Thyroid gland (tissue), 4 donors: ENCODE measurements at regions not wholly inside any gene's neighbourhood (a gene's known extent, or its start where the extent isn't known, plus 50 kb on each side); places are given as distances from the start of the nearest gene placed in this dataset.

ENCODE experiments used
- DNase-seq, 2 donors: peaks; one replicate each; pipeline ENCODE4 v3.0.0-alpha.2; 2019
- H3K27ac ChIP-seq, 3 donors: fragments of 200-600 bp; sonication (generic); 1 replicate in 2 of 3; 2 replicates in 1 of 3; pipeline ENCODE4 v1.5.1; 2016 to 2019; ENCODE audit warnings: mild to moderate bottlenecking in 1 of 3, moderate library complexity in 1 of 3
- H3K27me3 ChIP-seq: fragments of 200-600 bp; sonication (generic); one replicate; pipeline ENCODE4 v1.5.1; 2019
- H3K36me3 ChIP-seq, 2 donors: fragments of 200-600 bp; sonication (generic); one replicate each; pipeline ENCODE4 v1.5.1; 2016 to 2019
- H3K4me1 ChIP-seq, 2 donors: fragments of 200-600 bp; sonication (generic); one replicate each; pipeline ENCODE4 v1.5.1; 2017 to 2019
- H3K4me3 ChIP-seq, 3 donors: fragments of 200-600 bp; sonication (generic); replicated peaks in 1 of 3; 1 replicate in 2 of 3; 2 replicates in 1 of 3; pipeline ENCODE4 v1.5.1; 2016; ENCODE audit warnings: mild to moderate bottlenecking in 1 of 3
- H3K9me3 ChIP-seq: fragments of 200-600 bp; sonication (generic); one replicate; pipeline ENCODE4 v1.5.1; 2017
- CTCF ChIP-seq, 6 experiments: fragments of 200-600 bp in 3 of 6; fragments of 450-650 bp in 3 of 6; sonication (generic) in 3 of 6; IDR thresholded peaks; one replicate each; pipeline ENCODE4 v1.5.1; 2016 to 2019; ENCODE audit warnings: antibody characterized with exemption in 6 of 6, mild to moderate bottlenecking in 2 of 6, inconsistent platforms in 1 of 6, moderate library complexity in 1 of 6
- POLR2A ChIP-seq, 2 donors: fragments of 450-650 bp; IDR thresholded peaks; one replicate each; pipeline ENCODE4 v1.6.1; 2017; ENCODE audit warnings: antibody characterized with exemption in 2 of 2, mild to moderate bottlenecking in 2 of 2, moderate library complexity in 1 of 2
- WGBS, 2 donors: methylation state at CpG; one replicate each; pipeline ENCODE4 v1.1.5; 2017; 5-methylcytosine and 5-hydroxymethylcytosine counted together
- intact Hi-C: fragments of 100-400 bp; cut with DNase I; formaldehyde crosslinking; loops from one replicate; pipeline ENCODE4 v1.15.1; 2023

GRCh38 chr17:72031219-72031884 lies 89.5 kb upstream of the SOX9 start:
- H3K4me1 ChIP-seq = peaks cover 5 to 9% of the 10 kb centered on the region in 2 donors
- H3K36me3 ChIP-seq = no peaks in the 10 kb centered on the region
- TF ChIP-seq CTCF (IDR thresholded peaks at IDR 0.05) (no peak), POLR2A (IDR thresholded peaks at IDR 0.05) (no peak)
- H3K27ac ChIP-seq = no peak overlapping the region
- H3K4me3 ChIP-seq = no peak overlapping the region
- intact Hi-C loops = loop anchor here (10.0 kb wide), 1 partner anchor 53 kb away; no protein-coding TSS in a partner anchor
- no peak for DNase-seq
- 84 to 89% methylated on average over 8 of the region's 8 CpGs for WGBS, 2 donors
- H3K9me3 ChIP-seq = no peaks in the 10 kb centered on the region
- H3K27me3 ChIP-seq = no peaks in the 10 kb centered on the region

GRCh38 chr17:72033334-72033733 lies 87.5 kb upstream of the SOX9 start:
- 70 to 88% methylated on average over 4 of the region's 4 CpGs for WGBS, 2 donors
- DNase-seq = no peak
- intact Hi-C loops = loop anchor here (10.0 kb wide), 1 partner anchor 51 kb away; no protein-coding TSS in a partner anchor
- Histone ChIP-seq H3K27ac (no peak overlapping the region), H3K36me3 (no peaks in the 10 kb centered on the region), H3K4me3 (no peak overlapping the region), H3K9me3 (no peaks in the 10 kb centered on the region), H3K4me1 (peaks cover 5 to 9% of the 10 kb centered on the region in 2 donors), H3K27me3 (no peaks in the 10 kb centered on the region)
- no peak for TF ChIP-seq CTCF (IDR thresholded peaks at IDR 0.05)
- TF ChIP-seq POLR2A (IDR thresholded peaks at IDR 0.05) = no peak

- H3K4me3 ChIP-seq = no peak overlapping the region
- H3K27ac ChIP-seq = no peak overlapping the region
- H3K36me3 ChIP-seq = no peaks in the 10 kb centered on the region
- H3K27me3 ChIP-seq = no peaks in the 10 kb centered on the region
- 94 to 97% methylated on average over 2 of the region's 2 CpGs for whole genome bisulfite sequencing, 2 donors
- H3K4me1 ChIP-seq = peaks cover 5 to 9% of the 10 kb centered on the region in 2 donors
- intact Hi-C loops = loop anchor here (10.0 kb wide), 1 partner anchor 51 kb away; no protein-coding TSS in a partner anchor
- no peak for DNase-seq
- TF ChIP-seq POLR2A (IDR thresholded peaks at IDR 0.05) (no peak), CTCF (IDR thresholded peaks at IDR 0.05) (no peak)
- H3K9me3 ChIP-seq = no peaks in the 10 kb centered on the region
Observed at GRCh38 chr17:72034000-72034399, 86.8 kb upstream of the SOX9 start.

- H3K27me3 ChIP-seq = no peaks in the 10 kb centered on the region
- H3K9me3 ChIP-seq = no peaks in the 10 kb centered on the region
- no peak for DNase-seq
- H3K4me1 ChIP-seq = no peaks in the 10 kb centered on the region
- H3K27ac ChIP-seq = no peak overlapping the region
- H3K4me3 ChIP-seq = no peak overlapping the region
- intact Hi-C loops = loop anchor here (10.0 kb wide), 1 partner anchor 46 kb away; no protein-coding TSS in a partner anchor
- TF ChIP-seq POLR2A (IDR thresholded peaks at IDR 0.05) (no peak), CTCF (IDR thresholded peaks at IDR 0.05) (no peak)
- H3K36me3 ChIP-seq = no peaks in the 10 kb centered on the region
Observed at GRCh38 chr17:72038427-72038826, 82.4 kb upstream of the SOX9 start.

- WGBS, 2 donors = 87 to 90% methylated on average over 2 of the region's 2 CpGs
- intact Hi-C loops = loop anchor here (10.0 kb wide), 1 partner anchor 45 kb away; no protein-coding TSS in a partner anchor
Observed at GRCh38 chr17:72039490-72039889, 81.3 kb upstream of the SOX9 start.

More at GRCh38 chr17:72039490-72039889, 81.3 kb upstream of the SOX9 start:
- H3K9me3 ChIP-seq = no peaks in the 10 kb centered on the region
- TF ChIP-seq CTCF (IDR thresholded peaks at IDR 0.05) (no peak), POLR2A (IDR thresholded peaks at IDR 0.05) (no peak)
- no peak overlapping the region for H3K4me3 ChIP-seq
- no peaks in the 10 kb centered on the region for H3K36me3 ChIP-seq
- no peaks in the 10 kb centered on the region for H3K27me3 ChIP-seq
- H3K27ac ChIP-seq = no peak overlapping the region
- H3K4me1 ChIP-seq = no peaks in the 10 kb centered on the region
- DNase-seq = no peak
